ENCODE measurements at regions not wholly inside any gene's neighbourhood (a gene's known extent, or its start where the extent isn't known, plus 50 kb on each side); places are given as distances from the start of the nearest gene placed in this dataset.
"Not testable (repeated sequence)": the region's sequence is repeated elsewhere in the genome, so short reads cannot be mapped to it uniquely, and the experiment has no call there.

DNA sequence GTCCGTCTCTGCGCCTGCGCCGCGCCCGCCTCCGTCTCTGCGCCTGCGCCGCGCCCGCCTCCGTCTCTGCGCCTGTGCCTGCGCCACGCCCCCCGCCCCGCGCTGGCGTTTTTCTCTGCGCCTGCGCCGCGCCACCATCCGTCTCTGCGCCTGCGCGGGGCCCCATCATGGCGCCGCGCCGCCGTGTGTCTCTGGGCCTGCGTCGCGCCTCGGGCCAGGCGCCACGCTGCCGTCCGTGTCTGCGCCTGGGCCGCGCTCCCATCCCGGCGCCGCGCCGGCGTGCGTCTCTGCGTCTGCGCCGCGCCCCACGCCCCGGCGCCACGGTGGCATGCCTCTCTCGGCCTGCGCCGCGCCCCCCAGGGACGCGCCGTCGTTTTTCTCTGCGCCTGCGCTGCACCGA lies 51.8 kb upstream of the DUX4 start:
- Histone ChIP-seq H4K20me1 (ENCODE audit: insufficient read depth, low read length) (no peaks in the 10 kb centered on the region), H3K36me3 (replicated peaks in 1 of 2; ENCODE audit: control insufficient read depth in 1 of 2, insufficient read depth in 2 of 2, low read length in 2 of 2) (no peaks in the 10 kb centered on the region), H3K9me3 (ENCODE audit: low read length) (peaks cover 22% of the 10 kb centered on the region), H3K9ac (ENCODE audit: insufficient read depth, low read depth, low read length) (no peak overlapping the region), H2AFZ (ENCODE audit: low read length) (no peak overlapping the region), H3K27me3 (ENCODE audit: control insufficient read depth in 1 of 2, insufficient read depth in 2 of 2, low read length in 2 of 2) (no peaks in the 10 kb centered on the region), H3K27ac (ENCODE audit: extremely low read length, insufficient read depth, low read length) (no peak overlapping the region), H3K79me2 (ENCODE audit: insufficient read depth, low read length) (no peaks in the 10 kb centered on the region), H3K4me2 (ENCODE audit: low read depth, low read length) (no peak overlapping the region), H3K4me3 (replicated peaks in 1 of 3; ENCODE audit: insufficient read depth in 1 of 3, low read depth in 2 of 3, low read length in 3 of 3) (no peak overlapping the region), H3K4me1 (ENCODE audit: insufficient read depth, low read length) (no peaks in the 10 kb centered on the region)
- in situ Hi-C loops (cut with HindIII; ENCODE audit: extremely low pct_ligation_motif_present, low pct_unique_long_range_greater_than_20kb): no loop called here
- TF ChIP-seq ZNF780A (CRISPR knock-in tag; IDR thresholded peaks at IDR 0.05): no peak
- no peak for TF ChIP-seq NR3C1 (CRISPR knock-in tag; IDR thresholded peaks at IDR 0.05)
- no peak for TF ChIP-seq CENPX (CRISPR knock-in tag; IDR thresholded peaks at IDR 0.05)
- TF ChIP-seq CEBPG (CRISPR knock-in tag; IDR thresholded peaks at IDR 0.05): no peak
- TF ChIP-seq HOXA3 (CRISPR knock-in tag; IDR thresholded peaks at IDR 0.05): peak; percentile 9; the same call in 1 of the 2 replicates
- no peak for TF ChIP-seq DR1 (CRISPR knock-in tag; IDR thresholded peaks at IDR 0.05)
- no peak for FAIRE-seq
- CTCF ChIA-PET (ENCODE audit: low intra/inter-chr PET ratio, low total read pairs): no interaction called here
- BruUV-seq (replicated peaks): no TSS peak
- intact Hi-C loops (cut with micrococcal nuclease; ENCODE audit: unreplicated experiment): no loop called here
- DNase-seq (ENCODE audit: low spot score): no peak
- POLR2A ChIA-PET: no interaction called here
- 96% methylated on average over 69 of the region's 70 CpGs for WGBS (ENCODE audit: low lambda C conversion rate)
- ATAC-seq: no peak

DNA sequence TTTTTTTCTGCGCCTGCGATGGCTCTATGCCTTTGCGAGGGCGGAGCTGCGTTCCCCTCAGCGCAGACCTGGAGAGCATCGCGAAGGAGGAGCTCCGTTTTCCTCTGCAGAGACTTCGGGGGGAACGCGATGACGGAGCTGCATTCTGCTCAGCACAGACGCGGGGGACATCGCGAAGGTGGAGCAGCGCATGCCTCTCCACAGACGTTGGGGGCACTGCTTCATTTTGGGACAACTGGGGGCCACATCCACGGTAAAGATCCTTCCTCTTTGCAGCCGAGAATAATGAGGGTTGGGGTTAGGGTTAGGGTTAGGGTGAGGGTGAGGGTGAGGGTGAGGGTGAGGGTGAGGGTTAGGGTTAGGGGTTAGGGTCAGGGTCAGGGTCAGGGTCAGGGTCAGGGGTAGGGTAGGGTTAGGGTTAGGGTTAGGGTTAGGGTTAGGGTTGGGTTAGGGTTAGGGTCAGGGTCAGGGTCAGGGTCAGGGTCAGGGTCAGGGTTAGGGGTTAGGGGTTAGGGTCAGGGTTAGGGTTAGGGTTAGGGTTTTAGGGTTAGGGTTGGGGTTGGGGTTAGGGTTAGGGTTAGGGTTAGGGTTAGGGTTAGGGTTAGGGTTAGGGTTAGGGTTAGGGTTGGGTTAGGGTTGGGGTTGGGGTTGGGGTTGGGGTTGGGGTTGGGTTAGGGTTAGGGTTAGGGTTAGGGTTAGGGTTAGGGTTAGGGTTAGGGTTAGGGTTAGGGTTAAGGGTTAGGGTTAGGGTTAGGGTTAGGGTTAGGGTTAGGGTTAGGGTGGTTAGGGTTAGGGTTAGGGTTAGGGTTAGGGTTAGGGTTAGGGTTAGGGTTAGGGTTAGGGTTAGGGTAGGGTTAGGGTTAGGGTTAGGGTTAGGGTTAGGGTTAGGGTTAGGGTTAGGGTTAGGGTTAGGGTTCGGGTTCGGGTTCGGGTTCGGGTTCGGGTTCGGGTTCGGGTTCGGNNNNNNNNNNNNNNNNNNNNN lies 51.1 kb upstream of the DUX4 start:
- BruUV-seq (replicated peaks); H4K20me1 ChIP-seq (ENCODE audit: insufficient read depth, low read length); H3K9ac ChIP-seq (ENCODE audit: insufficient read depth, low read depth, low read length); H3K4me2 ChIP-seq (ENCODE audit: low read depth, low read length); H2AFZ ChIP-seq (ENCODE audit: low read length); H3K79me2 ChIP-seq (ENCODE audit: insufficient read depth, low read length); in situ Hi-C loops (cut with HindIII; ENCODE audit: extremely low pct_ligation_motif_present, low pct_unique_long_range_greater_than_20kb); intact Hi-C loops (cut with micrococcal nuclease; ENCODE audit: unreplicated experiment); H3K36me3 ChIP-seq (replicated peaks in 1 of 2; ENCODE audit: control insufficient read depth in 1 of 2, insufficient read depth in 2 of 2, low read length in 2 of 2); H3K4me1 ChIP-seq (ENCODE audit: insufficient read depth, low read length); CTCF ChIA-PET (ENCODE audit: low intra/inter-chr PET ratio, low total read pairs); H3K27me3 ChIP-seq (ENCODE audit: control insufficient read depth in 1 of 2, insufficient read depth in 2 of 2, low read length in 2 of 2); H3K27ac ChIP-seq (ENCODE audit: extremely low read length, insufficient read depth, low read length); POLR2A ChIA-PET; H3K4me3 ChIP-seq (replicated peaks in 1 of 3; ENCODE audit: insufficient read depth in 1 of 3, low read depth in 2 of 3, low read length in 3 of 3): not testable (repeated sequence)
- 91% methylated on average over 26 of the region's 29 CpGs for WGBS (ENCODE audit: low lambda C conversion rate)
- FAIRE-seq: peak; percentile 86
- ATAC-seq: peak; percentile 51
- H3K9me3 ChIP-seq (ENCODE audit: low read length): peaks cover 22% of the 10 kb centered on the region
- 0 out of 2 replicates have a peak, but pooled peaks have one; percentile 24 for TF ChIP-seq HOXA3 (CRISPR knock-in tag; IDR thresholded peaks at IDR 0.05)
- TF ChIP-seq, protein P1, sequence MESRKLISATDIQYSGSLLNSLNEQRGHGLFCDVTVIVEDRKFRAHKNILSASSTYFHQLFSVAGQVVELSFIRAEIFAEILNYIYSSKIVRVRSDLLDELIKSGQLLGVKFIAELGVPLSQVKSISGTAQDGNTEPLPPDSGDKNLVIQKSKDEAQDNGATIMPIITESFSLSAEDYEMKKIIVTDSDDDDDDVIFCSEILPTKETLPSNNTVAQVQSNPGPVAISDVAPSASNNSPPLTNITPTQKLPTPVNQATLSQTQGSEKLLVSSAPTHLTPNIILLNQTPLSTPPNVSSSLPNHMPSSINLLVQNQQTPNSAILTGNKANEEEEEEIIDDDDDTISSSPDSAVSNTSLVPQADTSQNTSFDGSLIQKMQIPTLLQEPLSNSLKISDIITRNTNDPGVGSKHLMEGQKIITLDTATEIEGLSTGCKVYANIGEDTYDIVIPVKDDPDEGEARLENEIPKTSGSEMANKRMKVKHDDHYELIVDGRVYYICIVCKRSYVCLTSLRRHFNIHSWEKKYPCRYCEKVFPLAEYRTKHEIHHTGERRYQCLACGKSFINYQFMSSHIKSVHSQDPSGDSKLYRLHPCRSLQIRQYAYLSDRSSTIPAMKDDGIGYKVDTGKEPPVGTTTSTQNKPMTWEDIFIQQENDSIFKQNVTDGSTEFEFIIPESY (CRISPR knock-in tag; IDR thresholded peaks at IDR 0.05): 0 out of 2 replicates have a peak, but pooled peaks have one; percentile 15
- peak; percentile 59 for TF ChIP-seq PCBP2 (optimal IDR thresholded peaks at IDR 0.05; ENCODE audit: low read depth, low read length, poor library complexity, severe bottlenecking)
- peak; percentile 10 for TF ChIP-seq HNRNPK (IDR thresholded peaks at IDR 0.05; ENCODE audit: low read depth, low read length, poor library complexity, severe bottlenecking)
- TF ChIP-seq, protein P2, sequence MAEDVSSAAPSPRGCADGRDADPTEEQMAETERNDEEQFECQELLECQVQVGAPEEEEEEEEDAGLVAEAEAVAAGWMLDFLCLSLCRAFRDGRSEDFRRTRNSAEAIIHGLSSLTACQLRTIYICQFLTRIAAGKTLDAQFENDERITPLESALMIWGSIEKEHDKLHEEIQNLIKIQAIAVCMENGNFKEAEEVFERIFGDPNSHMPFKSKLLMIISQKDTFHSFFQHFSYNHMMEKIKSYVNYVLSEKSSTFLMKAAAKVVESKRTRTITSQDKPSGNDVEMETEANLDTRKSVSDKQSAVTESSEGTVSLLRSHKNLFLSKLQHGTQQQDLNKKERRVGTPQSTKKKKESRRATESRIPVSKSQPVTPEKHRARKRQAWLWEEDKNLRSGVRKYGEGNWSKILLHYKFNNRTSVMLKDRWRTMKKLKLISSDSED (CRISPR knock-in tag; IDR thresholded peaks at IDR 0.05): peak; percentile 99
- DNase-seq (ENCODE audit: low spot score): peak; percentile 3
